B cell (primary cell): ENCODE measurements at regions not wholly inside any gene's neighbourhood (a gene's known extent, or its start where the extent isn't known, plus 50 kb on each side); places are given as distances from the start of the nearest gene placed in this dataset.

ENCODE experiments used
- ATAC-seq: fragments of 200-7000 bp; cut with Tn5 transposase; one replicate; pipeline ENCODE4 v1.10.0; 2021; ENCODE audit warnings: low read depth, mild to moderate bottlenecking, moderate number of reproducible peaks, moderate library complexity
- CTCF ChIA-PET: fragments of 350-600 bp; sonication (Branson Sonifier 250); formaldehyde crosslinking; loops from one replicate; lab custom pipeline; 2021; ENCODE audit warnings: antibody characterized with exemption, inconsistent platforms; lab: Charles Lee
- POLR2A ChIA-PET: fragments of 350-600 bp; sonication (Branson Sonifier 250); formaldehyde crosslinking; loops from one replicate; lab custom pipeline; 2021; ENCODE audit warnings: antibody characterized with exemption; lab: Charles Lee
- DNase-seq: peaks from one replicate; pipeline ENCODE4 v3.0.0; 2013
- H2AFZ ChIP-seq: 2 replicates; pipeline ENCODE4 v1.6.1; 2012; ENCODE audit warnings: mild to moderate bottlenecking, low read depth, low read length; ENCODE audit not compliant: insufficient read depth, poor library complexity, severe bottlenecking
- H3K27ac ChIP-seq, 2 donors: 1 replicate in 1 of 2; 2 replicates in 1 of 2; pipeline ENCODE4 v1.5.1; 2012 to 2013; ENCODE audit warnings: low read length in 2 of 2, mild to moderate bottlenecking in 2 of 2, moderate library complexity in 1 of 2
- H3K27me3 ChIP-seq, 4 experiments: fragments of 200-600 bp in 1 of 4; sonication (generic) in 1 of 4; replicated peaks in 1 of 4; 1 replicate in 2 of 4; 2 replicates in 2 of 4; pipeline versions ENCODE4 v1.6.1 to v1.7.0; 2013 to 2016; ENCODE audit warnings: low read length in 3 of 4, mild to moderate bottlenecking in 2 of 4, mixed read lengths in 1 of 4, moderate library complexity in 1 of 4; ENCODE audit not compliant: insufficient read depth in 4 of 4, control insufficient read depth in 3 of 4; ENCODE audit errors: control extremely low read depth in 1 of 4
- H3K36me3 ChIP-seq, 2 experiments: replicated peaks in 1 of 2; 1 replicate in 1 of 2; 2 replicates in 1 of 2; pipeline versions ENCODE4 v1.6.1 to v1.7.1; 2013; ENCODE audit warnings: low read length in 1 of 2; ENCODE audit not compliant: insufficient read depth in 2 of 2, control insufficient read depth in 1 of 2; ENCODE audit errors: control extremely low read depth in 1 of 2, extremely low read depth in 1 of 2
- H3K4me1 ChIP-seq, 2 donors: fragments of 200-600 bp in 1 of 2; sonication (generic) in 1 of 2; 1 replicate in 1 of 2; 2 replicates in 1 of 2; pipeline versions ENCODE4 v1.5.1 to v1.6.1; 2013 to 2017; ENCODE audit warnings: low read length in 2 of 2; ENCODE audit not compliant: control insufficient read depth in 2 of 2, insufficient read depth in 2 of 2
- H3K4me2 ChIP-seq: replicated peaks from 2 replicates; pipeline ENCODE3; 2012; ENCODE audit warnings: mild to moderate bottlenecking, low read depth, low read length; ENCODE audit not compliant: poor library complexity, severe bottlenecking
- H3K4me3 ChIP-seq, 5 experiments: fragments of 200-600 bp in 1 of 5; sonication (generic) in 1 of 5; 1 replicate in 3 of 5; 2 replicates in 2 of 5; pipeline versions ENCODE4 v1.5.1 to v1.7.0; 2011 to 2016; ENCODE audit warnings: low read length in 4 of 5, mild to moderate bottlenecking in 4 of 5, low read depth in 2 of 5, control low read depth in 1 of 5, moderate library complexity in 1 of 5; ENCODE audit not compliant: insufficient read depth in 1 of 5; ENCODE audit errors: control extremely low read depth in 1 of 5, extremely low read depth in 1 of 5
- H3K79me2 ChIP-seq: fragments of 200-600 bp; sonication (generic); one replicate; pipeline ENCODE4 v1.6.0; 2016; ENCODE audit warnings: low read length; ENCODE audit not compliant: control insufficient read depth, insufficient read depth
- H3K9ac ChIP-seq: fragments of 200-600 bp; sonication (generic); 2 replicates; pipeline ENCODE4 v1.6.1; 2017; ENCODE audit warnings: mild to moderate bottlenecking, low read length, moderate library complexity
- H3K9me3 ChIP-seq, 3 donors: one replicate each; pipeline versions ENCODE4 v1.6.1 to v1.7.1; 2013; ENCODE audit warnings: low read length in 2 of 3; ENCODE audit not compliant: control insufficient read depth in 2 of 3, insufficient read depth in 1 of 3; ENCODE audit errors: control extremely low read depth in 1 of 3
- H4K20me1 ChIP-seq: 2 replicates; pipeline ENCODE4 v1.6.0; 2012; ENCODE audit warnings: mild to moderate bottlenecking, low read length; ENCODE audit not compliant: insufficient read depth, control insufficient read depth, poor library complexity, severe bottlenecking
- H3K27ac Mint-ChIP-seq: one replicate; pipeline ENCODE4 v1.8.0; 2021; ENCODE audit warnings: mixed read lengths
- H3K27me3 Mint-ChIP-seq: one replicate; pipeline ENCODE4 v1.8.0; 2021; ENCODE audit warnings: mixed read lengths
- H3K4me1 Mint-ChIP-seq: one replicate; pipeline ENCODE4 v1.8.0; 2021; ENCODE audit warnings: mixed read lengths
- H3K4me3 Mint-ChIP-seq: one replicate; pipeline ENCODE4 v1.8.0; 2021; ENCODE audit warnings: mixed read lengths
- H3K9me3 Mint-ChIP-seq: one replicate; pipeline ENCODE4 v1.8.0; 2022; ENCODE audit warnings: mixed read lengths; ENCODE audit not compliant: insufficient read depth
- CTCF ChIP-seq: fragments of 200-600 bp; IDR thresholded peaks from one replicate; pipeline ENCODE4 v1.8.0; 2022; ENCODE audit warnings: antibody characterized with exemption, mild to moderate bottlenecking
- EZH2 ChIP-seq: IDR thresholded peaks from 2 replicates; pipeline ENCODE4 v1.6.1; 2012; ENCODE audit warnings: borderline replicate concordance, low read depth, mild to moderate bottlenecking, moderate library complexity, low read length; ENCODE audit not compliant: insufficient read depth, poor library complexity, severe bottlenecking
- WGBS: methylation state at CpG from one replicate; pipeline ENCODE4 v1.1.5; 2013; ENCODE audit warnings: missing lambda C conversion rate; ENCODE audit not compliant: insufficient coverage; 5-methylcytosine and 5-hydroxymethylcytosine counted together
- intact Hi-C: fragments of 100-400 bp; cut with micrococcal nuclease; formaldehyde crosslinking; loops from one replicate; pipeline ENCODE4 v1.10.0; 2022

DNA sequence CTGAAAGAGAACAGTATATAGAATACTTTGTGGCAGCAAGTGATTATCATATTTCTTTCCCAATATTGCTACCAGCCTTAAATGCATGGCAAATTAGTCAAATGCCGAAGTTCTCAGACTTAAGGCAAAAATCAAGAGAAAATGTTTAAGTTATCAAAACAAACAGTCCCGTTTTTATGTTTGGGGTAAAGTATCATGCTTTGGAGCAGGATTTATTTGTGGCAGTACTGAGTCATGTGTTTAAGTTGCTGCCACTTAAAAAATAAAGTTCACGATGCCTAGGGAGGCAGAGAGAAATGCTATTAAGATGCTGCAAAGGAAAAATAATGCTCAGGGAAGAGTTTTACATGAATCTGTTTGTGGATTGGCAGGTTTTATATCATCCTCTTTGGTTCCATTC lies 417.4 kb upstream of the MDFIC2 start:
- Mint-ChIP-seq H3K27ac (no peak overlapping the region), H3K4me3 (no peak overlapping the region), H3K4me1 (no peaks in the 10 kb centered on the region), H3K27me3 (peaks cover 17% of the 10 kb centered on the region), H3K9me3 (no peaks in the 10 kb centered on the region)
- H3K9ac ChIP-seq = no peak overlapping the region
- no peaks in the 10 kb centered on the region for H3K4me1 ChIP-seq
- CTCF ChIA-PET = interaction anchor here (0.6 kb wide), 1 partner anchor 30 kb away, joined by 3 read pairs; no protein-coding TSS in a partner anchor
- H3K79me2 ChIP-seq = no peaks in the 10 kb centered on the region
- DNase-seq (no peak), ATAC-seq (no peak)
- intact Hi-C loops = no loop called here
- TF ChIP-seq CTCF = no peak
- TF ChIP-seq EZH2 = no peak
- 100% methylated on average over 2 of the region's 3 CpGs for WGBS
- H4K20me1 ChIP-seq = no peaks in the 10 kb centered on the region
- H3K27me3 ChIP-seq = peaks cover 0 to 3% (median 0%) of the 10 kb centered on the region in 4 experiments
- H3K27ac ChIP-seq = no peak overlapping the region
- no peak overlapping the region for H2AFZ ChIP-seq
- H3K36me3 ChIP-seq = no peaks in the 10 kb centered on the region
- POLR2A ChIA-PET = no interaction called here
- no peak overlapping the region for H3K4me3 ChIP-seq
- H3K9me3 ChIP-seq = no peaks in the 10 kb centered on the region
- H3K4me2 ChIP-seq = no peak overlapping the region

GRCh38 chr3:70728311-70728710 lies 415.9 kb upstream of the MDFIC2 start:
- Histone ChIP-seq H3K27me3 (no peaks in the 10 kb centered on the region), H3K9ac (no peak overlapping the region), H3K9me3 (no peaks in the 10 kb centered on the region), H3K4me2 (no peak overlapping the region), H4K20me1 (no peaks in the 10 kb centered on the region), H2AFZ (no peak overlapping the region), H3K4me1 (no peaks in the 10 kb centered on the region), H3K79me2 (no peaks in the 10 kb centered on the region), H3K4me3 (no peak overlapping the region), H3K27ac (no peak overlapping the region), H3K36me3 (no peaks in the 10 kb centered on the region)
- DNase-seq = no peak
- Mint-ChIP-seq H3K4me1 (no peaks in the 10 kb centered on the region), H3K27me3 (peaks cover 21% of the 10 kb centered on the region), H3K9me3 (no peaks in the 10 kb centered on the region), H3K27ac (no peak overlapping the region), H3K4me3 (no peak overlapping the region)
- WGBS = no CpG with 5 or more reads among the region's 1 CpG
- CTCF ChIA-PET = no interaction called here
- no peak for ATAC-seq
- TF ChIP-seq EZH2 = no peak
- TF ChIP-seq CTCF = no peak
- intact Hi-C loops = no loop called here
- POLR2A ChIA-PET = no interaction called here
